HepG2 (cell line): ENCODE measurements at regions not wholly inside any gene's neighbourhood (a gene's known extent, or its start where the extent isn't known, plus 50 kb on each side); places are given as distances from the start of the nearest gene placed in this dataset.

Experiments used
- ATAC-seq: fragments of 200-7000 bp; cut with Tn5 transposase; 3 replicates; pipeline ENCODE4 v1.9.1; 2020; ENCODE audit warnings: mild to moderate bottlenecking, moderate library complexity
- BruUV-seq: library from RNA; stranded (reverse); fragments of 400-500 nt; replicated peaks from 2 replicates; lab custom pipeline; 2021; lab: Mats Ljungman, UMichigan
- CTCF ChIA-PET: fragments of 300-600 bp; formaldehyde crosslinking; extraction: SDS; loops from one replicate; lab custom pipeline; 2021; ENCODE audit warnings: low total read pairs, inconsistent platforms, low intra/inter-chr PET ratio; lab: Yijun Ruan, JAX
- POLR2A ChIA-PET: fragments of 350-600 bp; sonication (Branson Sonifier 250); formaldehyde crosslinking; loops from one replicate; lab custom pipeline; 2020; ENCODE audit warnings: antibody characterized with exemption, inconsistent platforms; lab: Yijun Ruan, JAX
- DNase-seq: peaks from one replicate; pipeline ENCODE4 v3.0.0-alpha.2; 2015; ENCODE audit warnings: low spot score
- FAIRE-seq: peaks from 3 replicates; lab custom pipeline; 2011; peaks lifted over from hg19 to GRCh38; lab: Jason Lieb, UNC
- H2AFZ ChIP-seq: one replicate; pipeline ENCODE4 v1.6.1; 2011; ENCODE audit warnings: low read length, inconsistent platforms
- H3K27ac ChIP-seq: fragments of 300-600 bp; 3 replicates; pipeline ENCODE4 v1.8.0; 2011; ENCODE audit warnings: mixed run types, mild to moderate bottlenecking, mixed read lengths, low read length, inconsistent platforms; ENCODE audit not compliant: insufficient read depth; ENCODE audit errors: extremely low read length
- H3K27me3 ChIP-seq, 2 experiments: fragments of 200-600 bp in 1 of 2; 2 replicates in 1 of 2; 3 replicates in 1 of 2; pipeline versions ENCODE4 v1.6.0 to v1.8.0; 2011; ENCODE audit warnings: low read length in 2 of 2, mild to moderate bottlenecking in 2 of 2, moderate library complexity in 2 of 2, inconsistent platforms in 1 of 2; ENCODE audit not compliant: insufficient read depth in 2 of 2, control insufficient read depth in 1 of 2
- H3K36me3 ChIP-seq, 2 experiments: fragments of 200-600 bp in 1 of 2; replicated peaks in 1 of 2; 2 replicates in 1 of 2; 3 replicates in 1 of 2; pipeline versions ENCODE4 v1.5.1 to v1.8.0; 2011; ENCODE audit warnings: low read length in 2 of 2, inconsistent platforms in 1 of 2; ENCODE audit not compliant: insufficient read depth in 2 of 2, control insufficient read depth in 1 of 2
- H3K4me1 ChIP-seq: 2 replicates; pipeline ENCODE4 v1.5.1; 2012; ENCODE audit warnings: low read length, inconsistent platforms; ENCODE audit not compliant: insufficient read depth
- H3K4me2 ChIP-seq: 2 replicates; pipeline ENCODE4 v1.6.0; 2011; ENCODE audit warnings: low read depth, low read length, inconsistent platforms
- H3K4me3 ChIP-seq, 3 experiments: fragments of 200-600 bp in 1 of 3; sonication (generic), shearing (Covaris generic) in 1 of 3; replicated peaks in 1 of 3; 2 replicates each; pipeline ENCODE4 v1.5.1; 2011 to 2016; ENCODE audit warnings: low read length in 3 of 3, inconsistent platforms in 2 of 3, low read depth in 2 of 3, mild to moderate bottlenecking in 2 of 3, control low read depth in 1 of 3, mixed read lengths in 1 of 3; ENCODE audit not compliant: insufficient read depth in 1 of 3
- H3K79me2 ChIP-seq: one replicate; pipeline ENCODE4 v1.6.1; 2011; ENCODE audit warnings: low read length, inconsistent platforms; ENCODE audit not compliant: insufficient read depth
- H3K9ac ChIP-seq: 2 replicates; pipeline ENCODE4 v1.6.0; 2011; ENCODE audit warnings: mild to moderate bottlenecking, low read depth, low read length, inconsistent platforms; ENCODE audit not compliant: insufficient read depth
- H3K9me3 ChIP-seq: 2 replicates; pipeline ENCODE4 v1.5.1; 2012; ENCODE audit warnings: mild to moderate bottlenecking, low read length
- H4K20me1 ChIP-seq: 2 replicates; pipeline ENCODE4 v1.6.0; 2011; ENCODE audit warnings: inconsistent platforms, mild to moderate bottlenecking, low read length, moderate library complexity; ENCODE audit not compliant: insufficient read depth
- FOXC1 ChIP-seq: sonication (generic); formaldehyde crosslinking; IDR thresholded peaks from 2 replicates; pipeline ENCODE4 v1.8.0; 2022; ENCODE audit warnings: mild to moderate bottlenecking, missing genetic modification reagents, borderline replicate concordance
- HNF4A ChIP-seq: sonication (generic); formaldehyde crosslinking; IDR thresholded peaks from 2 replicates; pipeline ENCODE4 v1.4.0; 2020; ENCODE audit warnings: missing genetic modification reagents
- NCOA2 ChIP-seq: sonication (generic); formaldehyde crosslinking; IDR thresholded peaks from 2 replicates; pipeline ENCODE4 v1.8.0; 2022; ENCODE audit warnings: inconsistent platforms
- ZSCAN29 ChIP-seq: sonication (generic); formaldehyde crosslinking; conservative IDR thresholded peaks from 2 replicates; pipeline ENCODE4 v1.4.0; 2020; ENCODE audit warnings: mild to moderate bottlenecking, missing genetic modification reagents
- WGBS: methylation state at CpG from one replicate; pipeline ENCODE4 v1.1.6; 2017; ENCODE audit warnings: low lambda C conversion rate; 5-methylcytosine and 5-hydroxymethylcytosine counted together
- in situ Hi-C: cut with HindIII; loops from 2 replicates; pipeline ENCODE4 v1.10.0; 2017; ENCODE audit warnings: low pct_unique_long_range_greater_than_20kb; ENCODE audit not compliant: extremely low pct_ligation_motif_present
- intact Hi-C: fragments of 100-400 bp; cut with micrococcal nuclease; formaldehyde crosslinking; loops from one replicate; pipeline ENCODE4 v1.10.0; 2022; ENCODE audit not compliant: unreplicated experiment
- TF ChIP-seq, protein P1 (sequence below), 2 experiments: fragments of 450-650 bp in 1 of 2; sonication (generic) in 1 of 2; formaldehyde crosslinking in 1 of 2; IDR thresholded peaks; 2 replicates each; pipeline versions ENCODE4 v1.6.1 to v1.8.0; 2016 to 2022; ENCODE audit warnings: antibody characterized with exemption in 1 of 2, mild to moderate bottlenecking in 1 of 2, missing genetic modification reagents in 1 of 2

DNA sequence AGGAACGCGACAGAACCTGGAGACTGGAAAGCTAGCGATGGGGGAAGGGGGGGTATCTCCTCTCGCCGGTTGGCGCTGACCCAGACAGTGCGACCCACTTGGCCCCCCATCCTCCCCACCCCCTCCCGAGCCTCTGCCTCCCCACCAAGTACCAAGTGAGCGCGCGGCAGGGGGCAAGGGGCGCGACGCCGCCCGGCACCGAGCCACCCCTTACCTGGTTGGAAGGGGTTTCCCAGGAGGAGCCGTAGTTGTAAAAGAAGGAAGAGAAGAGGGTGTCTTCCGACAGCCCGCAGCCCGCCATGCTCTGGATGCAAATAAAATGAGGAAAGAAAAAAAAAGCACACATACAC, 112.2 kb downstream of the DHX15 start:
- Histone ChIP-seq H3K9ac (no peak overlapping the region), H3K9me3 (no peaks in the 10 kb centered on the region), H3K27me3 (peaks cover 13 to 56% of the 10 kb centered on the region in 2 experiments; a peak in 4 of 5 replicates), H3K4me2 (peak overlapping the region; percentile 77), H4K20me1 (no peaks in the 10 kb centered on the region), H3K36me3 (no peaks in the 10 kb centered on the region), H3K4me3 (peak overlapping the region in 1 of 3 experiments; percentile 45; a peak in 1 of 6 replicates), H3K79me2 (no peaks in the 10 kb centered on the region), H3K27ac (no peak overlapping the region)
- DNase-seq (no peak), FAIRE-seq (no peak), ATAC-seq (no peak)
- BruUV-seq = no TSS peak
- POLR2A ChIA-PET = no interaction called here
- CTCF ChIA-PET = no interaction called here
- TF ChIP-seq, protein P1, sequence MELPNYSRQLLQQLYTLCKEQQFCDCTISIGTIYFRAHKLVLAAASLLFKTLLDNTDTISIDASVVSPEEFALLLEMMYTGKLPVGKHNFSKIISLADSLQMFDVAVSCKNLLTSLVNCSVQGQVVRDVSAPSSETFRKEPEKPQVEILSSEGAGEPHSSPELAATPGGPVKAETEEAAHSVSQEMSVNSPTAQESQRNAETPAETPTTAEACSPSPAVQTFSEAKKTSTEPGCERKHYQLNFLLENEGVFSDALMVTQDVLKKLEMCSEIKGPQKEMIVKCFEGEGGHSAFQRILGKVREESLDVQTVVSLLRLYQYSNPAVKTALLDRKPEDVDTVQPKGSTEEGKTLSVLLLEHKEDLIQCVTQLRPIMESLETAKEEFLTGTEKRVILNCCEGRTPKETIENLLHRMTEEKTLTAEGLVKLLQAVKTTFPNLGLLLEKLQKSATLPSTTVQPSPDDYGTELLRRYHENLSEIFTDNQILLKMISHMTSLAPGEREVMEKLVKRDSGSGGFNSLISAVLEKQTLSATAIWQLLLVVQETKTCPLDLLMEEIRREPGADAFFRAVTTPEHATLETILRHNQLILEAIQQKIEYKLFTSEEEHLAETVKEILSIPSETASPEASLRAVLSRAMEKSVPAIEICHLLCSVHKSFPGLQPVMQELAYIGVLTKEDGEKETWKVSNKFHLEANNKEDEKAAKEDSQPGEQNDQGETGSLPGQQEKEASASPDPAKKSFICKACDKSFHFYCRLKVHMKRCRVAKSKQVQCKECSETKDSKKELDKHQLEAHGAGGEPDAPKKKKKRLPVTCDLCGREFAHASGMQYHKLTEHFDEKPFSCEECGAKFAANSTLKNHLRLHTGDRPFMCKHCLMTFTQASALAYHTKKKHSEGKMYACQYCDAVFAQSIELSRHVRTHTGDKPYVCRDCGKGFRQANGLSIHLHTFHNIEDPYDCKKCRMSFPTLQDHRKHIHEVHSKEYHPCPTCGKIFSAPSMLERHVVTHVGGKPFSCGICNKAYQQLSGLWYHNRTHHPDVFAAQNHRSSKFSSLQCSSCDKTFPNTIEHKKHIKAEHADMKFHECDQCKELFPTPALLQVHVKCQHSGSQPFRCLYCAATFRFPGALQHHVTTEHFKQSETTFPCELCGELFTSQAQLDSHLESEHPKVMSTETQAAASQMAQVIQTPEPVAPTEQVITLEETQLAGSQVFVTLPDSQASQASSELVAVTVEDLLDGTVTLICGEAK (IDR thresholded peaks at IDR 0.05) = no peak
- TF ChIP-seq, protein P1 (CRISPR knock-in tag; IDR thresholded peaks at IDR 0.05) = no peak
- TF ChIP-seq HNF4A (CRISPR knock-in tag) (no peak), NCOA2 (CRISPR knock-in tag) (no peak), ZSCAN29 (no peak), FOXC1 (CRISPR knock-in tag) (no peak)
- TF ChIP-seq, all 625 proteins: peak for 0
- intact Hi-C loops = no loop called here
- no peak overlapping the region for H2AFZ ChIP-seq
- 43% methylated on average over 10 of the region's 21 CpGs for WGBS
- in situ Hi-C loops = no loop called here
- H3K4me1 ChIP-seq = 0 out of 2 replicates have a peak, but pooled peaks cover 4% of the 10 kb centered on the region
